ENCODE measurements at regions not wholly inside any gene's neighbourhood (a gene's known extent, or its start where the extent isn't known, plus 50 kb on each side); places are given as distances from the start of the nearest gene placed in this dataset.

- peak; percentile 29 to 68 for ATAC-seq
Measured at GRCh38 chr17:55580596-55581133, 69.4 kb upstream of the SMIM36 start.

GRCh38 chr17:55577687-55578086, 66.4 kb upstream of the SMIM36 start:
- ATAC-seq, result peak in 1 of 2 donors; percentile 30

GRCh38 chr17:55576996-55577586, 65.8 kb upstream of the SMIM36 start:
- ATAC-seq, result peak; percentile 69 to 70

GRCh38 chr17:55576237-55576995, 65.2 kb upstream of the SMIM36 start:
- ATAC-seq, result no peak

GRCh38 chr17:55575058-55575636, 63.9 kb upstream of the SMIM36 start:
- ATAC-seq, result no peak

- no peak for ATAC-seq
Measured at GRCh38 chr17:55572599-55572998, 61.3 kb upstream of the SMIM36 start.

- ATAC-seq, result no peak
Measured at GRCh38 chr17:55572139-55572538, 60.9 kb upstream of the SMIM36 start.

- no peak for ATAC-seq
Measured at GRCh38 chr17:55571095-55571494, 59.8 kb upstream of the SMIM36 start.

- no peak for ATAC-seq
Measured at GRCh38 chr17:55570391-55570790, 59.1 kb upstream of the SMIM36 start.

GRCh38 chr17:55567240-55568214, 56.3 kb upstream of the SMIM36 start:
- ATAC-seq, result no peak

- no peak for ATAC-seq
Measured at GRCh38 chr17:55564081-55564480, 52.8 kb upstream of the SMIM36 start.

- no peak for ATAC-seq
Measured at GRCh38 chr17:55563363-55563762, 52.1 kb upstream of the SMIM36 start.

GRCh38 chr17:55561973-55562495, 50.8 kb upstream of the SMIM36 start:
- no peak for ATAC-seq

GRCh38 chr17:55561316-55561972, 50.2 kb upstream of the SMIM36 start:
- no peak for ATAC-seq

All from activated CD4-positive, CD25-positive, alpha-beta regulatory T cell treated with anti-CD3 and anti-CD28 coated beads, Interleukin-2, amount 50 U/mL, for 24 hours (primary cell).